VCaP (cell line): ENCODE measurements at regions not wholly inside any gene's neighbourhood (a gene's known extent, or its start where the extent isn't known, plus 50 kb on each side); places are given as distances from the start of the nearest gene placed in this dataset.
A peak's percentile ranks its signal among the peaks of the same experiment; 100 is the strongest.

Source experiments
- H3K27ac ChIP-seq: fragments of 450-650 bp; 2 replicates; pipeline ENCODE4 v1.5.1; 2017
- CTCF ChIP-seq: fragments of 450-650 bp; conservative IDR thresholded peaks from 2 replicates; pipeline ENCODE4 v1.5.1; 2017; ENCODE audit warnings: mild to moderate bottlenecking, moderate library complexity

- H3K27ac ChIP-seq: no peak overlapping the region
- no peak for TF ChIP-seq CTCF
Measured at GRCh38 chr4:180455226-180455625, 1788.0 kb upstream of the TENM3 start.

GRCh38 chr4:180456928-180457327 lies 1786.3 kb upstream of the TENM3 start:
- no peak overlapping the region for H3K27ac ChIP-seq
- TF ChIP-seq CTCF: peak; percentile 48

- H3K27ac ChIP-seq: no peak overlapping the region
- no peak for TF ChIP-seq CTCF
Measured at GRCh38 chr4:180462116-180462515, 1781.1 kb upstream of the TENM3 start.

- TF ChIP-seq CTCF: no peak
- no peak overlapping the region for H3K27ac ChIP-seq
Measured at GRCh38 chr4:180465364-180465763, 1777.8 kb upstream of the TENM3 start.

- TF ChIP-seq CTCF: no peak
- no peak overlapping the region for H3K27ac ChIP-seq
Measured at GRCh38 chr4:180483036-180483435, 1760.2 kb upstream of the TENM3 start.

- TF ChIP-seq CTCF: no peak
- H3K27ac ChIP-seq: no peak overlapping the region
Measured at GRCh38 chr4:180485407-180485806, 1757.8 kb upstream of the TENM3 start.

GRCh38 chr4:180486342-180486741 lies 1756.9 kb upstream of the TENM3 start:
- no peak for TF ChIP-seq CTCF
- H3K27ac ChIP-seq: no peak overlapping the region

GRCh38 chr4:180489787-180490186 lies 1753.4 kb upstream of the TENM3 start:
- no peak for TF ChIP-seq CTCF
- no peak overlapping the region for H3K27ac ChIP-seq
